ENCODE measurements at regions not wholly inside any gene's neighbourhood (a gene's known extent, or its start where the extent isn't known, plus 50 kb on each side); places are given as distances from the start of the nearest gene placed in this dataset.

DNA sequence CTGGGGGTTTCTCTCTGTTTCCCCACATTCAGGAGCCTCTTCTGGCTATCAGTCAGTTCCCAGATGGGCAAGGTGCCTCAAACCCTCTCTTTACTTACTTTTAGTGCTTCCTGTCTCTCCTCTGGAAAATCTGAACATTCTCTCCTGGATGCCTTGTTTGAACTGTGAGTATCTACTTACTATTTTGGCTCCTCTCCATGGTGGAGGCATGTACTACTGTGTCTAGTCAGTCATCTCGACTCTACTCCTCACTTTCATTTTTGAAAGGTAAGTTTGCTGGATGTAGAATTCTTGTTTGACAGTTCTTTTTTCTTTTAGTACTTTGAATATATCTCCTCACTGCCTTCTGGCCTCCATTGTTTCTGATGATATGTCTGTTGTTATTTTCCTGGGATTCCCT is 70.9 kb upstream of the FAM78B start:
- no peaks in the 10 kb centered on the region for H3K27me3 ChIP-seq (ENCODE audit: insufficient read depth, low read depth)
- no peak overlapping the region for H3K27ac ChIP-seq
- H3K9me3 ChIP-seq (ENCODE audit: insufficient read depth, low read depth): no peaks in the 10 kb centered on the region
- intact Hi-C loops (cut with micrococcal nuclease; ENCODE audit: unreplicated experiment): no loop called here
- no peaks in the 10 kb centered on the region for H4K20me1 ChIP-seq (ENCODE audit: insufficient read depth)
- no peak overlapping the region for H3K4me2 ChIP-seq
- H3K79me2 ChIP-seq (ENCODE audit: low read depth): no peaks in the 10 kb centered on the region
- DNase-seq: no peak
- TF ChIP-seq EZH2 (IDR thresholded peaks at IDR 0.05; ENCODE audit: low read depth): no peak
- TF ChIP-seq, protein P1, sequence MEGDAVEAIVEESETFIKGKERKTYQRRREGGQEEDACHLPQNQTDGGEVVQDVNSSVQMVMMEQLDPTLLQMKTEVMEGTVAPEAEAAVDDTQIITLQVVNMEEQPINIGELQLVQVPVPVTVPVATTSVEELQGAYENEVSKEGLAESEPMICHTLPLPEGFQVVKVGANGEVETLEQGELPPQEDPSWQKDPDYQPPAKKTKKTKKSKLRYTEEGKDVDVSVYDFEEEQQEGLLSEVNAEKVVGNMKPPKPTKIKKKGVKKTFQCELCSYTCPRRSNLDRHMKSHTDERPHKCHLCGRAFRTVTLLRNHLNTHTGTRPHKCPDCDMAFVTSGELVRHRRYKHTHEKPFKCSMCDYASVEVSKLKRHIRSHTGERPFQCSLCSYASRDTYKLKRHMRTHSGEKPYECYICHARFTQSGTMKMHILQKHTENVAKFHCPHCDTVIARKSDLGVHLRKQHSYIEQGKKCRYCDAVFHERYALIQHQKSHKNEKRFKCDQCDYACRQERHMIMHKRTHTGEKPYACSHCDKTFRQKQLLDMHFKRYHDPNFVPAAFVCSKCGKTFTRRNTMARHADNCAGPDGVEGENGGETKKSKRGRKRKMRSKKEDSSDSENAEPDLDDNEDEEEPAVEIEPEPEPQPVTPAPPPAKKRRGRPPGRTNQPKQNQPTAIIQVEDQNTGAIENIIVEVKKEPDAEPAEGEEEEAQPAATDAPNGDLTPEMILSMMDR (conservative IDR thresholded peaks at IDR 0.05): no peak
- ChIA-PET POLR2A (ENCODE audit: unreplicated experiment) (no interaction called here), CTCF (no interaction called here)
- no peaks in the 10 kb centered on the region for H3K4me1 ChIP-seq (replicated peaks; ENCODE audit: insufficient read depth)
- H3K36me3 ChIP-seq (ENCODE audit: low read depth): no peaks in the 10 kb centered on the region
- H3K9me2 ChIP-seq (ENCODE audit: insufficient read depth): no peaks in the 10 kb centered on the region
- H3K4me3 ChIP-seq: no peak overlapping the region
- BruUV-seq (replicated peaks): no TSS peak
- H3F3A ChIP-seq (ENCODE audit: insufficient read depth, low read depth): no peaks in the 10 kb centered on the region
- no peak overlapping the region for H2AFZ ChIP-seq

DNA sequence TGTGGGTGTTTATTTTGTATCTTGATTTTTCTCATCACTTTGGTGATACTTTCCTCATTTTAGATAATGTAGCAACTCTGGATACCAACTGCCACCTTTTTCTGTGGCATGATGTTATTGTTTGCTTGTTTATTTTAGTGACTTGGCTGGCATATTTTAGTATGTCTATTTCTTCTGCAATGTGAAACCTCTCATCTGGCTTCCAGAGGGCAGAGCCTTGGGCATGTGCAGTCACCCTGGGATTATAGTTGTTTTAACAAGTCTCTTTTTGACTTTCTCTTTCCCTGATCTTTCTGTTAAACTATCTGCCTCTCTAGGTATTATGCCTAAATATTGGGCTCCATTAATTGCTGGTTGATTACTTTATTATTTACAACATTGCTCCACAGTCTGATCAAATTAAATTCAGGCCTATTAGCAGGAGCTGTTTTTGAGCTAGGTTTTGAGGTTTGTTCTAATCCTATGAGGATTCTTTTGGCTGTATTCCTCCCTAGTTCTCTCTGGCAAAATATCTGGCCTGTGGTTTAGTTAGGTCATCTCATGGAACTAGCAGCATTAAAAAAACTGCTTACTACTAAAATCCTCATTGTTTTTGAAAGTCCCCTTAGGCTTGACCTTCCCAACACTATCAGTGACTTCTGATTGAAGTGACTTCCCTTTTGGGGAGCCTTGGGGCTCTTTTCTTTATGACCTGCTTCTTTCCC is 86.4 kb upstream of the FAM78B start:
- ChIA-PET POLR2A (ENCODE audit: unreplicated experiment) (no interaction called here), CTCF (no interaction called here)
- Histone ChIP-seq H2AFZ (no peak overlapping the region), H3K9me2 (ENCODE audit: insufficient read depth) (no peaks in the 10 kb centered on the region), H3F3A (ENCODE audit: insufficient read depth, low read depth) (no peaks in the 10 kb centered on the region), H3K27ac (no peak overlapping the region), H3K27me3 (ENCODE audit: insufficient read depth, low read depth) (no peaks in the 10 kb centered on the region), H4K20me1 (ENCODE audit: insufficient read depth) (no peaks in the 10 kb centered on the region), H3K79me2 (ENCODE audit: low read depth) (no peaks in the 10 kb centered on the region), H3K36me3 (ENCODE audit: low read depth) (no peaks in the 10 kb centered on the region), H3K4me2 (no peak overlapping the region), H3K4me1 (replicated peaks; ENCODE audit: insufficient read depth) (no peaks in the 10 kb centered on the region), H3K4me3 (no peak overlapping the region), H3K9me3 (ENCODE audit: insufficient read depth, low read depth) (no peaks in the 10 kb centered on the region)
- no peak for DNase-seq
- intact Hi-C loops (cut with micrococcal nuclease; ENCODE audit: unreplicated experiment): no loop called here
- TF ChIP-seq EZH2 (IDR thresholded peaks at IDR 0.05; ENCODE audit: low read depth): no peak
- TF ChIP-seq, protein P1 (conservative IDR thresholded peaks at IDR 0.05): no peak
- no TSS peak for BruUV-seq (replicated peaks)

DNA sequence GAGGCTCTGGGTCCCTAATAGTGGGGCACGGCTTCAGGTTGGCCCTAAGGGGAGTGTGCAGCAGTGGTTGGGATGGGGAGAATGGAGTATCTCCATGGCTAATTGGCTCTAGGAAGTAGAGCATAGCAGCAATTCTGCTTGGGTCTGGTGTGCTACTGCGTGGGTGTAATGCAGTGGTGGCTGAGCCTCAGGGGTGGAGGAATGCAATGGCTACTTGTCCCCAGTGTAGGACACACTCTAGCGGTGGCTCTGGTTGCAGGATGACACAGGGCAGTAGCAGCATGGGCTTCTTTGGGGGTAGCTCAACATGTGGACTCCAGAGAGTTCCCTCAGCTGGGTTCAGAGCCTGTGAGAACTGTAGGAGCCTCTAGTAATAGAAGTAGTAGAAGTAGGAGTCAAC is 91.2 kb upstream of the FAM78B start:
- no peak overlapping the region for H2AFZ ChIP-seq
- TF ChIP-seq, protein P1 (conservative IDR thresholded peaks at IDR 0.05): no peak
- no peak for TF ChIP-seq EZH2 (IDR thresholded peaks at IDR 0.05; ENCODE audit: low read depth)
- H3K27ac ChIP-seq: no peak overlapping the region
- ChIA-PET CTCF (no interaction called here), POLR2A (ENCODE audit: unreplicated experiment) (no interaction called here)
- no peaks in the 10 kb centered on the region for H4K20me1 ChIP-seq (ENCODE audit: insufficient read depth)
- DNase-seq: no peak
- no peaks in the 10 kb centered on the region for H3K9me2 ChIP-seq (ENCODE audit: insufficient read depth)
- no peak overlapping the region for H3K4me3 ChIP-seq
- no TSS peak for BruUV-seq (replicated peaks)
- no peaks in the 10 kb centered on the region for H3K36me3 ChIP-seq (ENCODE audit: low read depth)
- intact Hi-C loops (cut with micrococcal nuclease; ENCODE audit: unreplicated experiment): no loop called here
- H3K27me3 ChIP-seq (ENCODE audit: insufficient read depth, low read depth): no peaks in the 10 kb centered on the region
- no peaks in the 10 kb centered on the region for H3K79me2 ChIP-seq (ENCODE audit: low read depth)
- no peaks in the 10 kb centered on the region for H3K9me3 ChIP-seq (ENCODE audit: insufficient read depth, low read depth)
- H3K4me2 ChIP-seq: no peak overlapping the region
- no peaks in the 10 kb centered on the region for H3F3A ChIP-seq (ENCODE audit: insufficient read depth, low read depth)
- no peaks in the 10 kb centered on the region for H3K4me1 ChIP-seq (replicated peaks; ENCODE audit: insufficient read depth)
